ENCODE measurements at regions not wholly inside any gene's neighbourhood (a gene's known extent, or its start where the extent isn't known, plus 50 kb on each side); places are given as distances from the start of the nearest gene placed in this dataset.

GRCh38 chr5:1963358-1963757 is 80.6 kb upstream of the IRX4 start:
- ATAC-seq (ENCODE audit: low FRiP score in 2 of 2) (no peak), DNase-seq (no peak)
- Histone ChIP-seq H3K9me3 (no peaks in the 10 kb centered on the region), H3K4me1 (no peaks in the 10 kb centered on the region), H3K36me3 (no peaks in the 10 kb centered on the region), H3K4me3 (no peak overlapping the region), H3K27ac (no peak overlapping the region), H3K27me3 (no peaks in the 10 kb centered on the region)
- TF ChIP-seq POLR2AphosphoS5 (IDR thresholded peaks at IDR 0.05) (no peak), POLR2A (IDR thresholded peaks at IDR 0.05) (no peak), EP300 (IDR thresholded peaks at IDR 0.05) (no peak)
- TF ChIP-seq, protein P1, sequence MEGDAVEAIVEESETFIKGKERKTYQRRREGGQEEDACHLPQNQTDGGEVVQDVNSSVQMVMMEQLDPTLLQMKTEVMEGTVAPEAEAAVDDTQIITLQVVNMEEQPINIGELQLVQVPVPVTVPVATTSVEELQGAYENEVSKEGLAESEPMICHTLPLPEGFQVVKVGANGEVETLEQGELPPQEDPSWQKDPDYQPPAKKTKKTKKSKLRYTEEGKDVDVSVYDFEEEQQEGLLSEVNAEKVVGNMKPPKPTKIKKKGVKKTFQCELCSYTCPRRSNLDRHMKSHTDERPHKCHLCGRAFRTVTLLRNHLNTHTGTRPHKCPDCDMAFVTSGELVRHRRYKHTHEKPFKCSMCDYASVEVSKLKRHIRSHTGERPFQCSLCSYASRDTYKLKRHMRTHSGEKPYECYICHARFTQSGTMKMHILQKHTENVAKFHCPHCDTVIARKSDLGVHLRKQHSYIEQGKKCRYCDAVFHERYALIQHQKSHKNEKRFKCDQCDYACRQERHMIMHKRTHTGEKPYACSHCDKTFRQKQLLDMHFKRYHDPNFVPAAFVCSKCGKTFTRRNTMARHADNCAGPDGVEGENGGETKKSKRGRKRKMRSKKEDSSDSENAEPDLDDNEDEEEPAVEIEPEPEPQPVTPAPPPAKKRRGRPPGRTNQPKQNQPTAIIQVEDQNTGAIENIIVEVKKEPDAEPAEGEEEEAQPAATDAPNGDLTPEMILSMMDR (IDR thresholded peaks at IDR 0.05), result no peak
- 73 to 88% methylated on average over 7 to 12 of the region's 12 CpGs for WGBS, 2 donors

- no peak for TF ChIP-seq EP300 (IDR thresholded peaks at IDR 0.05)
- TF ChIP-seq POLR2AphosphoS5 (IDR thresholded peaks at IDR 0.05), result no peak
- TF ChIP-seq, protein P1 (IDR thresholded peaks at IDR 0.05), result no peak
- no peak for TF ChIP-seq POLR2A (IDR thresholded peaks at IDR 0.05)
- Histone ChIP-seq H3K27me3 (no peaks in the 10 kb centered on the region), H3K9me3 (no peaks in the 10 kb centered on the region), H3K4me1 (no peaks in the 10 kb centered on the region), H3K36me3 (no peaks in the 10 kb centered on the region), H3K4me3 (no peak overlapping the region), H3K27ac (no peak overlapping the region)
- ATAC-seq (ENCODE audit: low FRiP score in 2 of 2), result no peak
- 71 to 83% methylated on average over 13 of the region's 13 CpGs for WGBS, 2 donors
- DNase-seq, result peak in 1 of 2 donors; percentile 36
Measured at GRCh38 chr5:1962619-1963355, 80.1 kb upstream of the IRX4 start.

- H3K27me3 ChIP-seq, result no peaks in the 10 kb centered on the region
- TF ChIP-seq POLR2A (IDR thresholded peaks at IDR 0.05) (no peak), POLR2AphosphoS5 (IDR thresholded peaks at IDR 0.05) (no peak), EP300 (IDR thresholded peaks at IDR 0.05) (no peak)
- TF ChIP-seq, protein P1 (IDR thresholded peaks at IDR 0.05), result no peak
- no peaks in the 10 kb centered on the region for H3K9me3 ChIP-seq
- 70 to 72% methylated on average over 25 of the region's 25 CpGs for WGBS, 2 donors
- ATAC-seq (ENCODE audit: low FRiP score in 2 of 2), result no peak
- no peak overlapping the region for H3K4me3 ChIP-seq
- no peaks in the 10 kb centered on the region for H3K36me3 ChIP-seq
- no peak overlapping the region for H3K27ac ChIP-seq
- H3K4me1 ChIP-seq, result no peaks in the 10 kb centered on the region
- no peak for DNase-seq
Measured at GRCh38 chr5:1961952-1962595, 79.3 kb upstream of the IRX4 start.

DNA sequence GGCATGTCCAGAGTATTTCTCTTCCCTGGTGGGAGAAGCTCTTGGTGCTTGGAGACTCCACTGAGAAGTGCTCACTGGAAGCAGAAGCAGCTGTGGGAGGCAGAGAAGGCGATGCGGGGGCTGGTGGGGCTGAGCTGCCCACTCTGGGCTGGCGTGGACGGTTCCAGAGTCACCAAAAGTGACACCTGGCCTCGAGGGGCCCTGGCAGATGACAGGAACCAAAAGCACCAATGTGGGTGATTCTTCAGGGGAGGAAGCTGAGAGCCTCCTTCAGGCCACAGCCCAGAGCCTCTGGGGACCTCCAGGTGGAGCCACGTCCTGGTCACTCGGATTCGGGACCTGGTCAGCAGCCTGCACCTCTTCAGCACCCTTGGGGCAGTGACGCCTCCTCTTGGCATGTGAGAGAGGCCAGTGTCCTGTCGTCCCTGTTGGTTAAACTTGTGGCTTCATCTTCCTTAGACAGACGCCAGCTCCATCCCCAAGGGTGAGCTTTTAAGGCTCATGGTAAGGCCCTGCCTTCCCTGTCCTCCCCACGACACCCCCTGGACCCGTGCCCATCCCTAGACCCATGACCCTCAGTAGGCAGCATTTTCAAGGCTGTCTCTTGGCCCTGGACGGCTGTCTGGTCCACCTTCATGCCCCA is 78.7 kb upstream of the IRX4 start:
- no peaks in the 10 kb centered on the region for H3K9me3 ChIP-seq
- DNase-seq (no peak), ATAC-seq (ENCODE audit: low FRiP score in 2 of 2) (peak in 1 of 2 donors; percentile 16)
- no peak overlapping the region for H3K27ac ChIP-seq
- no peak overlapping the region for H3K4me3 ChIP-seq
- no peaks in the 10 kb centered on the region for H3K36me3 ChIP-seq
- no peaks in the 10 kb centered on the region for H3K4me1 ChIP-seq
- 76 to 77% methylated on average over 9 to 14 of the region's 14 CpGs for WGBS, 2 donors
- TF ChIP-seq POLR2AphosphoS5 (IDR thresholded peaks at IDR 0.05) (no peak), POLR2A (IDR thresholded peaks at IDR 0.05) (no peak), EP300 (IDR thresholded peaks at IDR 0.05) (no peak)
- no peaks in the 10 kb centered on the region for H3K27me3 ChIP-seq

DNA sequence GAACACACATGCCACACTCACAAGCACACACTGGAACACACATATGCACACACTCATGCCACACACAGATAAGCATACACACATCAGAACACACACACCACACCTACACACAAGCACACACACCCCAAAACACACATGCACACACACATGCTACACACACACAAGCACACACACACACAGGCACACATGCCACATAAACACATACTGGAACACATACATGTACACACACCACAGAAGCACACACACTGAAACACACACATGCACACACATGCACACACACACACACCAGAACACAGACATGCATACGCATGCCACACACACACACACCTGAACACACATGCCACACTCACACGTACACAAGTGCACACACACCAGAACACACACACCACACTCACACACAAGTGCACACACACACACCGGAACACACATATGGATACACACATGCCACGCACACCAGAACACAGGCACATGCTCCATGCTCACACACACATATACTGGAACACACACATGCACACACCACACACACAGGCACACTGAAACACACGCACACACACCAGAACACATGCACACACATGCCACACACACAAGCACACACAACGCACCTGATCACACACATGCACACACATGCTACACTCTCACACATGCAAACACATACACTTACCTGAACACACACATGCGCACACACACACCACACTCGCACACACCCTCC is 78.0 kb upstream of the IRX4 start:
- no peak for TF ChIP-seq EP300 (IDR thresholded peaks at IDR 0.05)
- no peak for TF ChIP-seq POLR2A (IDR thresholded peaks at IDR 0.05)
- TF ChIP-seq, protein P1 (IDR thresholded peaks at IDR 0.05), result no peak
- no peak for TF ChIP-seq POLR2AphosphoS5 (IDR thresholded peaks at IDR 0.05)
- 94 to 97% methylated on average over 8 of the region's 8 CpGs for WGBS, 2 donors
- ATAC-seq (ENCODE audit: low FRiP score in 2 of 2) (no peak), DNase-seq (no peak)
- Histone ChIP-seq H3K27me3 (no peaks in the 10 kb centered on the region), H3K4me1 (no peaks in the 10 kb centered on the region), H3K9me3 (no peaks in the 10 kb centered on the region), H3K4me3 (no peak overlapping the region), H3K36me3 (no peaks in the 10 kb centered on the region), H3K27ac (no peak overlapping the region)
